GM12874 (cell line): ENCODE measurements at regions not wholly inside any gene's neighbourhood (a gene's known extent, or its start where the extent isn't known, plus 50 kb on each side); places are given as distances from the start of the nearest gene placed in this dataset.

Source experiments
- TF ChIP-seq, protein P1 (sequence below): IDR thresholded peaks from 2 replicates; pipeline ENCODE4 v1.5.1; 2011; ENCODE audit warnings: low read depth, mild to moderate bottlenecking, control low read depth, low read length, moderate library complexity; ENCODE audit not compliant: insufficient read depth

DNA sequence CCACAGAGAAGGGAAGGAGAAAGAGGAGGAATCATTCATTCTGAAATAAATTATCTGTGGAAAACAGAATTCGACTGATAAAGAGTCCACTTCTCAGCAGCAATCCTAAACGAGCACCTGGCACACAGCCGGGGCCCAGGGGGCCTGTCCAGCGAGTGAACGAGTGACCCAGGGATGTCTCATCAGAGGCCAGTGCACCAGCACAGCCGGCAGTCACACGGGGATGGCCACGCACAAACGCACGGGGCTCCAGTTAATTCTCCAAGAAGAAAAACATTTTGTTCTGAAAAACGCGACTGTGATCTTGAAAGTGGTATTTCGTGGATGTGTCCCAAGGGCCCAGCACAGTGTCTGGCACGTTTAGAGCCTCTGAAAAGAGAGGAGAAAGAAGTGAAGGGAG lies 154.6 kb downstream of the BRD1 start:
- TF ChIP-seq, protein P1, sequence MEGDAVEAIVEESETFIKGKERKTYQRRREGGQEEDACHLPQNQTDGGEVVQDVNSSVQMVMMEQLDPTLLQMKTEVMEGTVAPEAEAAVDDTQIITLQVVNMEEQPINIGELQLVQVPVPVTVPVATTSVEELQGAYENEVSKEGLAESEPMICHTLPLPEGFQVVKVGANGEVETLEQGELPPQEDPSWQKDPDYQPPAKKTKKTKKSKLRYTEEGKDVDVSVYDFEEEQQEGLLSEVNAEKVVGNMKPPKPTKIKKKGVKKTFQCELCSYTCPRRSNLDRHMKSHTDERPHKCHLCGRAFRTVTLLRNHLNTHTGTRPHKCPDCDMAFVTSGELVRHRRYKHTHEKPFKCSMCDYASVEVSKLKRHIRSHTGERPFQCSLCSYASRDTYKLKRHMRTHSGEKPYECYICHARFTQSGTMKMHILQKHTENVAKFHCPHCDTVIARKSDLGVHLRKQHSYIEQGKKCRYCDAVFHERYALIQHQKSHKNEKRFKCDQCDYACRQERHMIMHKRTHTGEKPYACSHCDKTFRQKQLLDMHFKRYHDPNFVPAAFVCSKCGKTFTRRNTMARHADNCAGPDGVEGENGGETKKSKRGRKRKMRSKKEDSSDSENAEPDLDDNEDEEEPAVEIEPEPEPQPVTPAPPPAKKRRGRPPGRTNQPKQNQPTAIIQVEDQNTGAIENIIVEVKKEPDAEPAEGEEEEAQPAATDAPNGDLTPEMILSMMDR = no peak

DNA sequence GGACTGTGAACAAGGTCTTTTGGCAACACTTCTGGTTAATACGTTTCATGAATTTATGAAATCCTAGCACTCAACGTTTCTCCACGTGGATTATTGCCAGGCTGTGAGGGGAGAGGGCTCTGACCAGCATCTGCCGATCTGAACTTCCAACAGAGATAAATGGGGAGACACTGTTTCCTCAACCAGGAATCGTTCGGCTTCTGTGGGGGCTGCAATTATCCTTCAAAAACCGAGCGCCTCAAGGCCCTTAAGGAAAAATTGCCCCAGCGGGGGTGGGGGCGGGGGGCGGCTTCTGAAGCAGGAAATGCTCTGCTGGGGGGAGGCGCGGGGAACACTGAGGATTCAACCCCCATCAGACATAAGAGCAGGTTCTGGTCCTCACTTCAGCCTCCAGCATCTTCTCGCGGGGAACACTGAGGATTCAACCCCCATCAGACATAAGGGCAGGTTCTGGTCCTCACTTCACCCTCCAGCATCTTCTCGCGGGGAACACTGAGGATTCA lies 155.6 kb downstream of the BRD1 start:
- TF ChIP-seq, protein P1 = no peak

DNA sequence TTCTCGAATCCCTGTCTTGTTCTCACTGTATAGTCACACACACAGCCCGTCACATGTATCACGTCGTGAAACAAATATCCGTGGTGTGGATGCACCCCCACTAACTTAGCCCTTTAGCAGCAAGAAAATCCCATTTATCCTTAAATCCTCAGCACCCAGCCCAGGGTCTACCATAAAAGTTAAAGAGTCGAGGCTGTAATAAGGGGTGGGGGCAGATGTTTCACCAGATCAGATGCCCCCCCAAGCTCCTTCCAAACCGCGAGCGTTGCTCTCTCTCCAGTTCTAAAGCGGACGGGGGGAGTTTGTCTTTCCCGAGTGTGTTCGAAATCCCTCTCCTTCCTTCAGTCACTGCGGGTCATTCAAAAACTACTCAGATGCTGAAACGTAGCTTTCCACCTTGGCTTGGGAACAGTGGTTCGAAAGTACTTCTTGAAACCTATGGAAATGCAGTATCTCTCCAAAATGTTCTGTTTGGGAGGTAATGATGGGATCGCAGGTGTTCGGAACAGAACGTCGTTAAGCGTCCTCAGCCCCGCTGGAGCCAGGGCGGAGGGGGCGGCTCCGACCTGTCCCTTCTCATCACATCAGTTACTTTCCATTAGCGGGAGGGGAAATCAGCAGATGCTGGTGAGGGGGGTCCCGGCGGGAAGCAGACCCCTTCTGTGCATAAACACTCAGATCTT lies 156.2 kb downstream of the BRD1 start:
- TF ChIP-seq, protein P1 = no peak

DNA sequence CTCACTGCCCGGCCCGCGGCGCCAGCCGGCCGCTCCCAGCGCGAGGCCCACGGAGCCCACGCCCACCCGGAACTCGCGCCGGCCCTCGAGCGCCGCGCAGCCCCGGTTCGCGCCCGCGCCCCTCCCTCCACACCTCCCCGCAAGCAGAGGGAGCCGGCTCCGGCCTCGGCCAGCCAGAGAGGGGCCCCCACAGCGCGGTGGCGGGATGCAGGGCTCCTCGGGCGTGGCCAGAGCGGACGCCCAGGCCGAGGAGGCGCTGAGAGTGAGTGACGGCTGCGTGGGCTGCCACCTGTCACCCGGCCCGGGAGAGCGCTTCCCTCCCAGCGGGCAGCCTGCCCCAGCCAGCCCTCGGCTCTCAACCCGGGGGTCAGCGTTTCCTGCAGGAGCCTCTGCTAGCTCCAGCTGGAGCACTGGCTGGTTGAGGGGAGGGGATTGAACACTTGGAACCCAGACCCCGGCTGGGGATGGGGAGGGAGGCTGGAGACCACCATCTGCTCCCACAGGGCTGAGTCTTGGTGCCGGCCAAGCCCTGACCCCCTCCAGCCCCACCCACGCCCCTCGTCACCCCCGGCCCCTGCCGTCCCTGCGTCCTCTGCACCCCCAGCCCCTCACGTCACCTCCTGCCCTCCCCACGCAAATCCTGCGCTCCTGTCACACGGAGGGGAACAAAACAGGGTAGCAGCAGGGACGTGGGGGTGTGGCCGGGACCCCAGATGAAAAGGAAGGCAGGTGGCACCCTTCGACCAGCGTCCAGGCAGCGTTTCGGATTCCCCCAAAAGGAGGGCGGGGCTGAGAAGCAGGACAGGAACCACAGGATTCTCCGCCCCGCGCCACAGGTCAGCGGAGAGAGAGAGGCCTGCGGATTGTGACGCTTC lies 157.0 kb downstream of the BRD1 start:
- TF ChIP-seq, protein P1 = no peak

DNA sequence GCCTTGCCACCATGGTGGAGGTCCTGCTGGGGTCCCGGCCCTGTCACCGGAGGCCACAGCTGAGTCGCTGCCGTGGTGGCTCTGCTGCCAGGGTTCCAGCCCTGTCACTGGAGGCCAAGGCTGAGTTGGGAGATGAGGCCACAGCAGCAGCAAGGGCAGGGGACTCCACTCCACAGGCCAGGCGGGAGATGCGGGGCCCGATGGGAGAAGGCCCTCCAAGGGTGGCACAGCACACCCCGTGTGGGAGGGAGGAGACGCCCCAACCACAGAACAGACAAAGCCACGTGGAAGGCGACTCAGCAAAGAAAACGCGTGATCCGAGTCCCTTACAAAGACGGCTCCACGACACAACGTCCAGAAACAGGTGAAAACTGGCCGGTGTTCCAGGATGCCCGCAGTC lies 159.3 kb downstream of the BRD1 start:
- TF ChIP-seq, protein P1 = no peak

DNA sequence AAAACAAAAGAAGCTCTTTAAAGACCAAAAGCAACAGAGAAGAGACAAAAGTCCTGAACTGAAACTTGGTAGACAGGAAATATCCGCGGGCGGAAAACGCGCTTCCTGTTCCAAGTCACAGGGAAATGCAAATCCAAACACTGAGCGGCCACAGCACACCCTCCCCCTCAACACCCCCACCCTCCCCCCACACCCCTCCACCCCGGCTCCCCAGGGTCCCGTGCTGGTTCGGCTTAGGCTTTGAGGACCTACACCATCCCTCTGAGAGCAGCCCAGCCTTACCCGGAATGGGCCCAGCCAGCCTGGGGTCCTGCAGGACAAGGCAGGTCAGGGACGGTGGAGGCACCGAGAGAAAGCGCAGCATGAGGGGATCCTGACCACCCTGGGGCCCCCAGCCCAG lies 160.4 kb downstream of the BRD1 start:
- TF ChIP-seq, protein P1 = no peak

DNA sequence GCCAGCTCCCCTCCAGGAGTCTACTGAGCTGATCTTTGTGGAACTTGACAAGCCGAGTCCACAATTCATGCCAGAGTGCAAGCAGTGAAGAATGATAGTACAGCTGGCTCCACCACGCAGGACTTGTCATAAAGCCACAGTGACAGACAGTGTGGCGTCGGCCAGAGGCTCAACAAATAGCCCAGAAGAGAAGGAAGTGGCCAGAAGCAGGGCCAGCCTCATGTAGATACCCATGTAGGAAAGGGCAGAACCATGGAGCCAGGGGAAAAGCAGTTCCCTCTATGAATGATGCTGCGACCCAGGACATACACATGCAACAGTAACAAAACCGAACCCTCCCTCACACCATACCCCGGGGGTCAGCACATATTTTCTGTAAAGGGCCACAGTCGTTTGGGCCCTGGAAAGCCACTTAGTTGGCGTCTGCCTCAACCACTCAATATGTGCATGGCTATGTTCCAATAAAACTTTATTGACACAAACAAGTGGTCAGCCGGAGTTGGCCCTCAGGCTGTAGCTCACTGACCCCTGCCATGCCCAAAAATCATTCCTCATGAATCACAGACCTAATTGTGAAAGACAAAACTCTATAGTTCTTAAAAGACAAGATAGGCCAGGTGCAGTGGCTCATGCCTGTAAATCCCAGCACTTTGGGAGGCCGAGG lies 161.4 kb downstream of the BRD1 start:
- TF ChIP-seq, protein P1 = no peak
